SK-N-MC (cell line): ENCODE measurements at regions not wholly inside any gene's neighbourhood (a gene's known extent, or its start where the extent isn't known, plus 50 kb on each side); places are given as distances from the start of the nearest gene placed in this dataset.

Experiments used
- EZH2 ChIP-seq: fragments of 200-600 bp; sonication (generic); IDR thresholded peaks from one replicate; pipeline ENCODE4 v1.6.1; 2017; ENCODE audit warnings: antibody characterized with exemption
- FOXP2 ChIP-seq: optimal IDR thresholded peaks from 2 replicates; pipeline ENCODE3; 2011; ENCODE audit warnings: mild to moderate bottlenecking, moderate library complexity; ENCODE audit not compliant: insufficient read depth; ENCODE audit errors: extremely low read length, control extremely low read depth
- POLR2AphosphoS5 ChIP-seq: IDR thresholded peaks from 2 replicates; pipeline ENCODE4 v1.6.1; 2012; ENCODE audit warnings: mild to moderate bottlenecking, low read depth, low read length, borderline replicate concordance

GRCh38 chr15:77764095-77764494, 131.4 kb upstream of the LINGO1 start:
- TF ChIP-seq POLR2AphosphoS5: no peak
- no peak for TF ChIP-seq EZH2
- no peak for TF ChIP-seq FOXP2
